ENCODE measurements at regions not wholly inside any gene's neighbourhood (a gene's known extent, or its start where the extent isn't known, plus 50 kb on each side); places are given as distances from the start of the nearest gene placed in this dataset.
A peak's percentile ranks its signal among the peaks of the same experiment; 100 is the strongest.
"Not testable (repeated sequence)": the region's sequence is repeated elsewhere in the genome, so short reads cannot be mapped to it uniquely, and the experiment has no call there.

DNA sequence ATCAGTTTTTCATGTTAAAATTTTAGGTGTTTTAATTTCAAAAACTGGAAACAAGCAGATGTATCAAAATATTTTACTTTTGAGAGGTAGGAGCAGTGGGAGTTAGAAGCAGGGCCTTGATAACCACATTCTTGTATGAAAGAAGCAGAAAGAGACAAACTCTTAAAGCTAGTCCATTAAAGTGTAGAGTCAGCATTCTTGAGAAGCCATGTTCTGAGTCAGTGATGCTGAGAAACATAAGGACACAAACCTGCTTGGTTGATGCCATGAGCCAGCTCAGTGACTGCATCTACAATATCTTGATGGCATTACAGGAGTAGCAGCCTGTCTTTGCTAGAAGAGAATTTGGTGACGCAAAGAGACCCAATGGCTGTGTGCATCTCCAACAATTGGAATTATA lies 826.1 kb upstream of the CTNND2 start:
- no peak for ATAC-seq (replicated peaks)
- Mint-ChIP-seq H3K27me3 (no peaks in the 10 kb centered on the region), H3K36me3 (no peaks in the 10 kb centered on the region)

GRCh38 chr5:12716664-12717063 lies 812.4 kb upstream of the CTNND2 start:
- Mint-ChIP-seq H3K36me3 (no peaks in the 10 kb centered on the region), H3K4me3 (no peak overlapping the region), H3K4me1 (no peaks in the 10 kb centered on the region), H3K27ac (no peak overlapping the region), H3K9me3 (peaks cover 0 to 5% of the 10 kb centered on the region in 2 donors), H3K27me3 (no peaks in the 10 kb centered on the region)
- no peak for DNase-seq
- peak in 1 of 2 donors; percentile 19 for ATAC-seq (replicated peaks)

More for the DNA sequence above, 826.1 kb upstream of the CTNND2 start:
- no peaks in the 10 kb centered on the region for H3K4me1 Mint-ChIP-seq
- peaks cover 0 to 19% of the 10 kb centered on the region in 2 donors for H3K9me3 Mint-ChIP-seq
- no peak overlapping the region for H3K27ac Mint-ChIP-seq
- no peak for DNase-seq
- H3K4me3 Mint-ChIP-seq: no peak overlapping the region

DNA sequence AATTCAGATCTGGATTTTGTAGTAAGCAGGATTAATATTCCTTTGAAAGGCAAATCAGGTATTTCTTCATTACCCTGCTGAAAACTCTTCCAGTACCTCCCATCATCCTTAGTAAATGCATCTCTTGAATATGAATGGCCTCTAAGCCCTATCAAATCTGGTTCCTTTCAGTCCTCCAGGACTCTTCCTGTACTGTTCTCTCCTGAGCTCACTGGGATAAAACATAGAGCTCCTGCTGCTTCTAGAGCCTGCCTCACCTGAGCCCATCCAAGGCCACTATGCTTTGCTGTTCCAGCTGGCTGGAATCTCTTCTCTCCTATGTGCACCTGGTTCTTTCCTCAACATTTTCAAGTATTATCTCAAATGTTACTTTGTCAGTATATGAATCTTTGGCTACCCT lies 803.3 kb upstream of the CTNND2 start:
- no peak for ATAC-seq (replicated peaks)
- no peak overlapping the region for H3K4me3 Mint-ChIP-seq
- no peaks in the 10 kb centered on the region for H3K36me3 Mint-ChIP-seq
- no peak overlapping the region for H3K27ac Mint-ChIP-seq
- H3K9me3 Mint-ChIP-seq: peaks cover 0 to 5% of the 10 kb centered on the region in 2 donors
- H3K27me3 Mint-ChIP-seq: no peaks in the 10 kb centered on the region
- DNase-seq: no peak
- H3K4me1 Mint-ChIP-seq: no peaks in the 10 kb centered on the region

DNA sequence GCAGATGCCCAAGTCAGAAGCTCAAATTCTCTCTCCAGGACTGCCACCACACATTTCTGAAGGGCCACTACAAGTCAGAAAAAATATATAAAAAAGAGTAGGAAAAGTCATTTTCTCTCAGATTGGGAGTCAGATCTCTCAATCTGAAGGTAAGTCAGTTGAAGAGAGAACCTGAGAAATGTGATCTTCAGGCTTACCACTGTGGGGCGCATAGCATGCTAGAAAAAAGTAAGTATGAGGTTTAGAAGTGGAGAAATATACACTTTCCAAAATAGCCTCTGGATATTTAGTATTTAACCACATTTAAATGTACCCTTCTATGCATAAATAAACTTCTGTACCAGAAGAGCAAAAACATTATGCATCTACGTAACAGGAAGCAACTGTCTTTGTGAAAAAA lies 800.7 kb upstream of the CTNND2 start:
- no peak for ATAC-seq (replicated peaks)
- Mint-ChIP-seq H3K27ac (no peak overlapping the region), H3K4me1 (no peaks in the 10 kb centered on the region), H3K4me3 (no peak overlapping the region), H3K9me3 (peaks cover 0 to 5% of the 10 kb centered on the region in 2 donors), H3K36me3 (no peaks in the 10 kb centered on the region), H3K27me3 (no peaks in the 10 kb centered on the region)
- no peak for DNase-seq

DNA sequence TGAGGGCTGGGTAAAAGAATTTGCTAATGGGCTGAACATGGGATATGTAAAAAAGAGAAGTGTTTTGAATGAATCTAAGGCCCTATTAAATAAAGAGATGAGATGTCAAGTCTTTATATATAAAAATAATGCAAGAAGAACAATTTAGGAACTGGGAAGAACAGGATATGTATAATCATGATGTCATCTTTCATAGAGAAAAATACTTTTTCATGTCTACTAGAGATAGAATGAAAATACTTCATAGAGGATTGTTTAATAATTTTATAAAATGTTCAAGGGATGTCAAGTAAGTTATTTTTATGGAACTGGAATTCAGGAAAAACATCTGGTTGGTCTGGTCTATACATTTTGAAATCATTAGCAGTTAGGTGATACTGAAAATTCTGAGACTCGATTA lies 799.0 kb upstream of the CTNND2 start:
- DNase-seq (no peak), ATAC-seq (replicated peaks) (no peak)
- H3K27ac Mint-ChIP-seq: no peak overlapping the region
- H3K9me3 Mint-ChIP-seq: peaks cover 2 to 5% of the 10 kb centered on the region in 2 donors
- H3K4me1 Mint-ChIP-seq: no peaks in the 10 kb centered on the region
- no peak overlapping the region for H3K4me3 Mint-ChIP-seq
- no peaks in the 10 kb centered on the region for H3K36me3 Mint-ChIP-seq
- H3K27me3 Mint-ChIP-seq: no peaks in the 10 kb centered on the region

- Mint-ChIP-seq H3K4me3 (no peak overlapping the region), H3K27me3 (no peaks in the 10 kb centered on the region), H3K4me1 (no peaks in the 10 kb centered on the region), H3K27ac (no peak overlapping the region), H3K36me3 (no peaks in the 10 kb centered on the region), H3K9me3 (peaks cover 0 to 2% of the 10 kb centered on the region in 2 donors)
- DNase-seq (no peak), ATAC-seq (replicated peaks) (no peak)
Observed at GRCh38 chr5:12695651-12696050, 791.4 kb upstream of the CTNND2 start.

DNA sequence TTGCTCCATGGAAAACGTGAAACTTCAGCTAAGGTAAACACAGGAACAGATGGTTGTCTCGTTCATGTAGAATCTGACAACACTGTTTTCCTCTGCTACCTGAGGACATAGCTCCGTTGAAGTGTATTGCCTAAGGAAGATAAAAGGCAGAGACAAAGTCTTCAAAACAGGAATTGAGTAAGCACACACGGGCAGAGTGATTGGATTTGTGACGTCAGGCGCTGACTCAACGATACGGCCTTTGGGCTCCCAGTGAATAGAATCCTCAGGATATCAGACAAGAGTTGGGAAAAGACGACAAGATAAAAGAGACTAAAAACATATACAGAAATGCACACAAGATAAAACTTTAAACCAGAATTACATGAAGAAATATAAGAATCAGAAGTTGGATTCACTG lies 787.1 kb upstream of the CTNND2 start:
- Mint-ChIP-seq H3K4me1 (no peaks in the 10 kb centered on the region), H3K36me3 (no peaks in the 10 kb centered on the region), H3K27me3 (no peaks in the 10 kb centered on the region), H3K27ac (no peak overlapping the region), H3K9me3 (peaks cover 4 to 6% of the 10 kb centered on the region in 2 donors), H3K4me3 (no peak overlapping the region)
- DNase-seq (no peak), ATAC-seq (replicated peaks) (no peak)

GRCh38 chr5:12690361-12690760 lies 786.1 kb upstream of the CTNND2 start:
- H3K27ac Mint-ChIP-seq: no peak overlapping the region
- peaks cover 4 to 6% of the 10 kb centered on the region in 2 donors for H3K9me3 Mint-ChIP-seq
- H3K4me3 Mint-ChIP-seq: no peak overlapping the region
- no peaks in the 10 kb centered on the region for H3K36me3 Mint-ChIP-seq
- no peak for DNase-seq
- H3K27me3 Mint-ChIP-seq: no peaks in the 10 kb centered on the region
- H3K4me1 Mint-ChIP-seq: no peaks in the 10 kb centered on the region
- no peak for ATAC-seq (replicated peaks)

DNA sequence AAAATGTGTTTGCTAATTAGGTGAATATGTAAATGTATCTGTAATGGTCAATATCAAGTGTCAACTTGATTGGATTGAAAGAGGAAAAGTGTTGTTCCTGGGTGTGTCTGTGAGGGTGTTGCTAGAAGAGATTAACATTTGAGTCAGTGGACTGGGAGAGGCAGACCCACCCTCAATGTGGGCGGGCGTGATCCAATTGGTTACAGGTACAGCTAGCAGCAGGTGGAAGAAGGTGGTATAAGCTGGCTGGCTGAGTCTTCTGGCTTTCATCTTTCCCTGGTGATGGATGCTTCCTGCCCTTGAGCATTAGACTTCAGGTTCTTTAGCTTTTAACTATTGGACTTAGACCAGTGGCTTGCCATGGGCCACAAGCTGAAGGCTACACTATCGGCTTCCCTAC lies 779.0 kb upstream of the CTNND2 start:
- DNase-seq (no peak), ATAC-seq (replicated peaks) (no peak)
- Mint-ChIP-seq H3K27ac (no peak overlapping the region), H3K27me3 (no peaks in the 10 kb centered on the region), H3K36me3 (no peaks in the 10 kb centered on the region), H3K9me3 (no peaks in the 10 kb centered on the region), H3K4me3 (no peak overlapping the region), H3K4me1 (no peaks in the 10 kb centered on the region)

- DNase-seq (no peak), ATAC-seq (replicated peaks) (no peak)
- Mint-ChIP-seq H3K4me3 (no peak overlapping the region), H3K9me3 (no peaks in the 10 kb centered on the region), H3K36me3 (no peaks in the 10 kb centered on the region), H3K4me1 (no peaks in the 10 kb centered on the region), H3K27ac (no peak overlapping the region), H3K27me3 (no peaks in the 10 kb centered on the region)
Observed at GRCh38 chr5:12679731-12680130, 775.5 kb upstream of the CTNND2 start.

- H3K27me3 Mint-ChIP-seq: no peaks in the 10 kb centered on the region
- no peaks in the 10 kb centered on the region for H3K36me3 Mint-ChIP-seq
- no peak overlapping the region for H3K4me3 Mint-ChIP-seq
- no peak overlapping the region for H3K27ac Mint-ChIP-seq
- no peak for ATAC-seq (replicated peaks)
- peaks cover 0 to 3% of the 10 kb centered on the region in 2 donors for H3K9me3 Mint-ChIP-seq
- no peak for DNase-seq
- H3K4me1 Mint-ChIP-seq: no peaks in the 10 kb centered on the region
Observed at GRCh38 chr5:12675959-12676358, 771.7 kb upstream of the CTNND2 start.

GRCh38 chr5:12672141-12672540 lies 767.9 kb upstream of the CTNND2 start:
- DNase-seq: no peak
- H3K27me3 Mint-ChIP-seq: no peaks in the 10 kb centered on the region
- ATAC-seq (replicated peaks): no peak
- H3K4me1 Mint-ChIP-seq: no peaks in the 10 kb centered on the region
- peaks cover 5 to 7% of the 10 kb centered on the region in 2 donors for H3K9me3 Mint-ChIP-seq
- H3K36me3 Mint-ChIP-seq: no peaks in the 10 kb centered on the region
- no peak overlapping the region for H3K4me3 Mint-ChIP-seq
- H3K27ac Mint-ChIP-seq: no peak overlapping the region

DNA sequence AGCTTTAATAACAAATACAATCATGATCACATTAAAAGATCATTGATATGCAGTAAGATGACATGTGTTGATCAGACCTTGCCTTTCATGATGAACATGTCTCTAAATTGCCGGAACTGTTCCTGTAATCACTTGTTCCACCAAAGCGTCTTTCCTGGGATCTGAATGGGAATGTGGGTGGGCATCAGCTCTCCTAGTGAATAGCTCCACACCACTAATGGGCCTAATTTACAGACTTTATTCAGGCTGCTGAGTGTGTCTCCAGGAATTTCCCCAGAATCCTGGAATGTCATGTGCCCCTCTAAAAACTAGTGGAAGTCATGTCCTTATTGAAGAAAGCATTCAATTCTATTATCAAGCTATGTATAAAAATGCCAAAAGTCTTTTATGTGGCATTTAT lies 765.1 kb upstream of the CTNND2 start:
- Mint-ChIP-seq H3K4me1 (no peaks in the 10 kb centered on the region), H3K9me3 (peaks cover 11 to 18% of the 10 kb centered on the region in 2 donors), H3K27ac (no peak overlapping the region), H3K27me3 (no peaks in the 10 kb centered on the region), H3K36me3 (no peaks in the 10 kb centered on the region), H3K4me3 (no peak overlapping the region)
- no peak for ATAC-seq (replicated peaks)
- no peak for DNase-seq

DNA sequence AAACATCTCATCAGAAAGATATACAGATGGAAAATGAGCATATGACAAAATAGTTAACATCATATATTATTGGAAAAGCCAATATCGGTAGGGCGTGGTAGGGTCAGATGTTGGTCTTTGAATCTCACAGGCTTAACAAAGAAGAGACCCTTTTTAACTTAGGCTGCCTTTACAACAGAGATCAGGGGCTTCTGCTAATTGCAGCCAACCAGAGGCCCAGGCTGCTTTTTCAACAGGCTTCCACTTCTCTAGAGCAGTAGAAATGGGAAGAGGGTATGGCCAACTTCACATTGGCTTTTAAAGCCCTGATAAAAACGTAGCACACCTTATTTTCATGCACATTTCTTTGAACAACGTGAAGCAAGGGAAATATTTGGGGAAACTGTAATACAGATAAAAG lies 764.3 kb upstream of the CTNND2 start:
- DNase-seq (no peak), ATAC-seq (replicated peaks) (no peak)
- Mint-ChIP-seq H3K4me3 (no peak overlapping the region), H3K27ac (no peak overlapping the region), H3K9me3 (peaks cover 15 to 22% of the 10 kb centered on the region in 2 donors), H3K27me3 (no peaks in the 10 kb centered on the region), H3K36me3 (no peaks in the 10 kb centered on the region), H3K4me1 (no peaks in the 10 kb centered on the region)

- ATAC-seq (replicated peaks); DNase-seq; H3K4me1 Mint-ChIP-seq; H3K4me3 Mint-ChIP-seq; H3K27me3 Mint-ChIP-seq; H3K27ac Mint-ChIP-seq; H3K36me3 Mint-ChIP-seq: not testable (repeated sequence)
- peaks cover 15 to 22% of the 10 kb centered on the region in 2 donors for H3K9me3 Mint-ChIP-seq
Observed at GRCh38 chr5:12667818-12668217, 763.6 kb upstream of the CTNND2 start.

- not testable (repeated sequence) for H3K27me3 Mint-ChIP-seq; DNase-seq; H3K4me1 Mint-ChIP-seq; H3K36me3 Mint-ChIP-seq; ATAC-seq (replicated peaks); H3K27ac Mint-ChIP-seq; H3K4me3 Mint-ChIP-seq
- peaks cover 13 to 27% of the 10 kb centered on the region in 2 donors for H3K9me3 Mint-ChIP-seq
Observed at GRCh38 chr5:12665772-12666171, 761.5 kb upstream of the CTNND2 start.
